ENCODE measurements at regions not wholly inside any gene's neighbourhood (a gene's known extent, or its start where the extent isn't known, plus 50 kb on each side); places are given as distances from the start of the nearest gene placed in this dataset.

- no peak for TF ChIP-seq CTCF (conservative IDR thresholded peaks at IDR 0.05; ENCODE audit: control insufficient read depth, insufficient read depth, low read depth, low read length)
- H3K4me3 ChIP-seq (ENCODE audit: control insufficient read depth, low read depth, low read length) = no peak overlapping the region
- DNase-seq (ENCODE audit: low read depth) = no peak
Observed at GRCh38 chr4:138104284-138104680, 137.9 kb downstream of the SLC7A11 start.

- no peak for TF ChIP-seq CTCF (conservative IDR thresholded peaks at IDR 0.05; ENCODE audit: control insufficient read depth, insufficient read depth, low read depth, low read length)
- DNase-seq (ENCODE audit: low read depth) = no peak
- H3K4me3 ChIP-seq (ENCODE audit: control insufficient read depth, low read depth, low read length) = no peak overlapping the region
Observed at GRCh38 chr4:138103597-138104283, 138.4 kb downstream of the SLC7A11 start.

GRCh38 chr4:138099385-138099784 is 142.8 kb downstream of the SLC7A11 start:
- DNase-seq (ENCODE audit: low read depth) = no peak
- no peak overlapping the region for H3K4me3 ChIP-seq (ENCODE audit: control insufficient read depth, low read depth, low read length)
- TF ChIP-seq CTCF (conservative IDR thresholded peaks at IDR 0.05; ENCODE audit: control insufficient read depth, insufficient read depth, low read depth, low read length) = no peak

GRCh38 chr4:138097912-138098600 is 144.1 kb downstream of the SLC7A11 start:
- no peak for DNase-seq (ENCODE audit: low read depth)
- no peak overlapping the region for H3K4me3 ChIP-seq (ENCODE audit: control insufficient read depth, low read depth, low read length)
- TF ChIP-seq CTCF (conservative IDR thresholded peaks at IDR 0.05; ENCODE audit: control insufficient read depth, insufficient read depth, low read depth, low read length) = no peak

GRCh38 chr4:138096384-138097062 is 145.6 kb downstream of the SLC7A11 start:
- TF ChIP-seq CTCF (conservative IDR thresholded peaks at IDR 0.05; ENCODE audit: control insufficient read depth, insufficient read depth, low read depth, low read length) = no peak
- DNase-seq (ENCODE audit: low read depth) = no peak

GRCh38 chr4:138095378-138095777 is 146.8 kb downstream of the SLC7A11 start:
- no peak overlapping the region for H3K4me3 ChIP-seq (ENCODE audit: control insufficient read depth, low read depth, low read length)
- no peak for TF ChIP-seq CTCF (conservative IDR thresholded peaks at IDR 0.05; ENCODE audit: control insufficient read depth, insufficient read depth, low read depth, low read length)
- DNase-seq (ENCODE audit: low read depth) = no peak

More at GRCh38 chr4:138096384-138097062, 145.6 kb downstream of the SLC7A11 start:
- H3K4me3 ChIP-seq (ENCODE audit: control insufficient read depth, low read depth, low read length) = no peak overlapping the region

Measured in fibroblast of mammary gland (primary cell).